Lower leg skin (tissue), 4 donors: ENCODE measurements at regions not wholly inside any gene's neighbourhood (a gene's known extent, or its start where the extent isn't known, plus 50 kb on each side); places are given as distances from the start of the nearest gene placed in this dataset.
"Not testable (repeated sequence)": the region's sequence is repeated elsewhere in the genome, so short reads cannot be mapped to it uniquely, and the experiment has no call there.

Experiments used
- DNase-seq, 2 donors: peaks; one replicate each; pipeline ENCODE4 v3.0.0-alpha.2; 2019; ENCODE audit warnings: low spot score in 2 of 2
- H3K4me3 ChIP-seq: fragments of 200-600 bp; sonication (generic); 2 replicates; pipeline ENCODE4 v1.5.1; 2017; ENCODE audit warnings: mild to moderate bottlenecking, low read depth; ENCODE audit not compliant: poor library complexity, severe bottlenecking
- POLR2A ChIP-seq, 2 donors: fragments of 450-650 bp; IDR thresholded peaks; one replicate each; pipeline ENCODE4 v1.6.1; 2016 to 2017; ENCODE audit warnings: antibody characterized with exemption in 2 of 2, mild to moderate bottlenecking in 1 of 2, moderate library complexity in 1 of 2
- WGBS, 2 donors: methylation state at CpG; one replicate each; pipeline ENCODE4 v1.1.5; 2018; 5-methylcytosine and 5-hydroxymethylcytosine counted together
- intact Hi-C: fragments of 100-400 bp; cut with DNase I; formaldehyde crosslinking; loops from one replicate; pipeline ENCODE4 v1.15.0; 2023; ENCODE audit warnings: low total_unique reads
- TF ChIP-seq, protein P1 (sequence below), 3 donors: fragments of 450-650 bp; IDR thresholded peaks; one replicate each; pipeline ENCODE4 v1.5.1; 2016; ENCODE audit warnings: antibody characterized with exemption in 3 of 3, mild to moderate bottlenecking in 3 of 3, moderate library complexity in 2 of 3

DNA sequence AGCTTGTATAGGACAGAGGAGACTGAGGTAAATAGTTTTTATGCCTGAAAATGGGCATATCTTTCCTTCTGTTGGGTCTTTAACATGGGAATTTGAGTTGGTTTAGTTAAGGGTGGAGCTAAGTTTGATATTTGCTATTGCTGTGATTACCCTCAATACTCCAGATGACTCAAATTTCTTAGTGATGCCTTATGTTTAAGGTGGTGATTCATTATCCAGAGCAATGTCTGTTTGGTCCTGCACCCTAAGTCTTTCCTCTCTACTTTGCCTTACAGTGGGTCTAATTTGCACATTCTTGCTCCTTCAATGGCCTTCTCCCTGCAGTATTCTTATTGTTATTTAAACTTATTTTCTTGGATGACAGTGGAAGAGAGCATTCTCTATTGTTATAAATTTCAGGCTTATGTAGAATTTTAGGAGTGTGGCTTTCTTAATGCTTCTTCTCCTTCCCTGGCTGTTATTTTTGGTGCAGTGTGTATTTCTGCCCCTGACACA, 312.9 kb upstream of the RPS23 start:
- H3K4me3 ChIP-seq = no peak overlapping the region
- DNase-seq = no peak
- TF ChIP-seq POLR2A (IDR thresholded peaks at IDR 0.05) = no peak
- TF ChIP-seq, protein P1, sequence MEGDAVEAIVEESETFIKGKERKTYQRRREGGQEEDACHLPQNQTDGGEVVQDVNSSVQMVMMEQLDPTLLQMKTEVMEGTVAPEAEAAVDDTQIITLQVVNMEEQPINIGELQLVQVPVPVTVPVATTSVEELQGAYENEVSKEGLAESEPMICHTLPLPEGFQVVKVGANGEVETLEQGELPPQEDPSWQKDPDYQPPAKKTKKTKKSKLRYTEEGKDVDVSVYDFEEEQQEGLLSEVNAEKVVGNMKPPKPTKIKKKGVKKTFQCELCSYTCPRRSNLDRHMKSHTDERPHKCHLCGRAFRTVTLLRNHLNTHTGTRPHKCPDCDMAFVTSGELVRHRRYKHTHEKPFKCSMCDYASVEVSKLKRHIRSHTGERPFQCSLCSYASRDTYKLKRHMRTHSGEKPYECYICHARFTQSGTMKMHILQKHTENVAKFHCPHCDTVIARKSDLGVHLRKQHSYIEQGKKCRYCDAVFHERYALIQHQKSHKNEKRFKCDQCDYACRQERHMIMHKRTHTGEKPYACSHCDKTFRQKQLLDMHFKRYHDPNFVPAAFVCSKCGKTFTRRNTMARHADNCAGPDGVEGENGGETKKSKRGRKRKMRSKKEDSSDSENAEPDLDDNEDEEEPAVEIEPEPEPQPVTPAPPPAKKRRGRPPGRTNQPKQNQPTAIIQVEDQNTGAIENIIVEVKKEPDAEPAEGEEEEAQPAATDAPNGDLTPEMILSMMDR (IDR thresholded peaks at IDR 0.05) = no peak
- intact Hi-C loops = no loop called here

DNA sequence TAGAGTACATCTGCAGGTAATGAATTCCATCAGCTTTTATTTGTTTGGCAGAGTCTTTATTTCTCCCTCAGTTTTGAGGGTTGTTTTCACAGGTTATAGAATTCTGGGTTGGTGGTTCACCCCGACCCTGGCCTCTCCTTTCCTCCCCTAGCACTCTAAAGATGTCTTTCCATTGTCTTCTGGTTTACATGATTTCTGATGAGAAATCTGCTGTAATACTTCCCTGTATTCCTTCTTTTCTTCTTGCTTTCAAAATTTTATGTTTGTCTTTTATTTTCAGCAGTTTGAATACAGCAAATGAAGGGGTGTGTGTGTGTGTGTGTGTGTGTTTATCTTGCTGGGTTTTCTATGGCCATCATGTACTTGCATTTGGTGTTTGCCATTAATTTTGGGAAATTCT, 312.0 kb upstream of the RPS23 start:
- intact Hi-C loops = no loop called here
- 75 to 77% methylated on average over 1 of the region's 1 CpG for WGBS, 2 donors

DNA sequence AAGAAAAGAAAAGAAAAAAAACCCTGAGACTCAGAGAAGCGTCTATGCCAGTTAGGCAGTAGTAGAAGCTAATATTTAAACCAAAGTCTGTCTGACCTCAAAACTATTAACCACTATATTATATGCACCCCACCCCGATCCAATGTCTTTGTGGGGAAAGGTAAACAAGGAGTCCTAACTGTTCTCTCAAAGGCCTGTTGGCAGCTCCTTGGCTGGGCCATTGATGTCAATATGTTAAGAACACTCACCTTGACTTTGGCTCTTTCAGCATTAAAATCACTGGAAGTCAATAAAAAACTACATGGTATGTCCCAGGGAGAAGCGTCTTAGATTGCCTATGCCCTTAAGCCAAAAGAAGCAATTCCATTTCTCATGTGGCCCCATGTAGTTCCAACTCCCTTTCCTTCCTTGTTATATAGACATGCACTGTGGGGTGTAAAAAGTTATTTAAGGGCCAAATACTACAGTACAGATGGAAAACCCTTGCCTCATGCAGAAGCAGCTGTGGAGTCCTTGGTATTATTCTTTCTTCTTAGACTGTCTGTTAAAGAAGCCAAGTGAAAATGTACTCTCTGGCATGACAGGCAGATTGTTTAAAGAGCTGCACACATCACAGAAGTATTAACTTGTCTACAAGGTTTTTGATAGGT, 308.6 kb upstream of the RPS23 start:
- 62 to 65% methylated on average over 3 of the region's 3 CpGs for WGBS, 2 donors
- no peak for DNase-seq
- H3K4me3 ChIP-seq = no peak overlapping the region
- no peak for TF ChIP-seq POLR2A (IDR thresholded peaks at IDR 0.05)
- TF ChIP-seq, protein P1 (IDR thresholded peaks at IDR 0.05) = no peak
- intact Hi-C loops = no loop called here

More for the DNA sequence above, 312.0 kb upstream of the RPS23 start:
- no peak overlapping the region for H3K4me3 ChIP-seq
- TF ChIP-seq, protein P1 (IDR thresholded peaks at IDR 0.05) = no peak
- no peak for TF ChIP-seq POLR2A (IDR thresholded peaks at IDR 0.05)
- no peak for DNase-seq

DNA sequence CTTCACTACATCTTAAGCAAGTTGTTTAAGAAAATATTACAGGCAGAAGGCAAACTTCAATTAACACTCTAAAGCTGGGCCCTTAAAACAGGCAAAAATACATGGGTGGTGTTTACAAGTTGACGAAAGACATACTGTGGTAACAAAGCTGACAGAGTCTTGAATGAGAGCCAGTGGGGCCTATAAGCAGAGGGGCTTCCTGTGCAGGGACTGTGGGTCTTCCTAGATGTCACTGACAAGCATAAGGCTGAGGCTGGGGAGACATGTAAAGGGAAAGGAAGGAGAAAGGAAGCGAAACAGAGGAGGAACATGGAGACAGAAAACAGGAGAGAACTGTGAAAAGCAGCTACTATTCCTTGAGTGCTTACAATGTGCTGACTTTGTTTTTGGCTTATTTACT, 308.0 kb upstream of the RPS23 start:
- H3K4me3 ChIP-seq = no peak overlapping the region
- intact Hi-C loops = no loop called here
- WGBS, 2 donors = 78 to 79% methylated on average over 2 of the region's 2 CpGs
- TF ChIP-seq POLR2A (IDR thresholded peaks at IDR 0.05) = no peak
- TF ChIP-seq, protein P1 (IDR thresholded peaks at IDR 0.05) = no peak
- DNase-seq = no peak

DNA sequence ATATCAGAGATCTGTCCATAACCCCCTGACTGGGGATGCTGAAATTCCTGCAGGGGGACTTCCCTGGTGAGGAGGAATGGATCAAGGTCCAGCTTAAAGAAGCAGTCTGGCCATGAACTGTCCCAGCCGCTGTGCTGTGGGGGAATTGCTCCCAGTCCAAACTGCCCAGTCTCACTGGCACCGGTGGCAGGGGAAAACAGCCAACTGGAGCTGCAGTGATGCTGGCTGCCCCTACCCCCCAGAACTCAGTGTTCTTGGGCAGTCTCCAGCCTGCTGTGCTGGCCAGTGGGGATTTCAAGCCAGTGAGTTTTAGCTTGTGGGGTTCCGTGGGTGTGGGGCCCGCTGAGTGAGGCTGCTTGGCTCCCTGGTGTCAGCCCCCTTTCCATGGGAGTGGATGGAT, 306.5 kb upstream of the RPS23 start:
- intact Hi-C loops = no loop called here
- no peak for DNase-seq
- H3K4me3 ChIP-seq = no peak overlapping the region
- TF ChIP-seq POLR2A (IDR thresholded peaks at IDR 0.05) = no peak
- TF ChIP-seq, protein P1 (IDR thresholded peaks at IDR 0.05) = no peak
- 91 to 94% methylated on average over 3 to 4 of the region's 4 CpGs for WGBS, 2 donors

DNA sequence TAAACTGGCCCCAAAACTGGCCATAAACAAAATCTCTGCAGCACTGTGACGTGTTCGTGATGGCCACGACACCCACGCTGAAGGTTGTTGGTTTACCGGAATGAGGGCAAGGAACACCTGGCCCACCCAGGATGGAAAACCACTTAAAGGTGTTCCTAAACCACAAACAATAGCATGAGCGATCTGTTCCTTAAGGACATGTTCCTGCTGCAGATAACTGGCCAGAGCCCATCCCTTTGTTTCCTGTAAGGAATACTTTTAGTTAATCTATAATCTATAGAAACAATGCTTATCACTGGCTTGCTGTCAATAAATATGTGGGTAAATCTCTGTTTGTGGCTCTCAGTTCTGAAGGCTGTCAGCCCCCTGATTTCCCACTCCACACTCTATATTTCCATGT, 305.2 kb upstream of the RPS23 start:
- DNase-seq, intact Hi-C loops, H3K4me3 ChIP-seq: not testable (repeated sequence)
- WGBS, 2 donors = 91 to 95% methylated on average over 6 of the region's 6 CpGs
